Mucosa of rectum (tissue), 2 donors: ENCODE measurements at regions not wholly inside any gene's neighbourhood (a gene's known extent, or its start where the extent isn't known, plus 50 kb on each side); places are given as distances from the start of the nearest gene placed in this dataset.

Experiments used
- H3K27ac ChIP-seq, 2 donors: one replicate each; pipeline ENCODE4 v1.7.0; 2013; ENCODE audit warnings: inconsistent platforms in 2 of 2, low read depth in 2 of 2, low read length in 2 of 2
- H3K27me3 ChIP-seq, 2 donors: one replicate each; pipeline ENCODE4 v1.7.0; 2013; ENCODE audit warnings: low read length in 2 of 2; ENCODE audit not compliant: control insufficient read depth in 2 of 2, insufficient read depth in 2 of 2
- H3K36me3 ChIP-seq, 2 donors: one replicate each; pipeline ENCODE4 v1.7.0; 2013; ENCODE audit warnings: low read length in 2 of 2; ENCODE audit not compliant: control insufficient read depth in 2 of 2, insufficient read depth in 2 of 2
- H3K4me1 ChIP-seq, 2 donors: one replicate each; pipeline ENCODE4 v1.7.0; 2013; ENCODE audit warnings: low read length in 2 of 2, mild to moderate bottlenecking in 1 of 2; ENCODE audit not compliant: control insufficient read depth in 2 of 2, insufficient read depth in 2 of 2
- H3K4me3 ChIP-seq, 2 donors: one replicate each; pipeline ENCODE4 v1.7.0; 2013; ENCODE audit warnings: low read length in 2 of 2
- H3K9ac ChIP-seq, 2 donors: one replicate each; pipeline ENCODE4 v1.7.0; 2013; ENCODE audit warnings: low read length in 2 of 2, low read depth in 1 of 2, mild to moderate bottlenecking in 1 of 2
- H3K9me3 ChIP-seq, 2 donors: one replicate each; pipeline ENCODE4 v1.7.0; 2013; ENCODE audit warnings: low read length in 2 of 2; ENCODE audit not compliant: control insufficient read depth in 2 of 2
- donor health status: healthy.
- donor health status: Normal muscosa, but diverticular disease.

DNA sequence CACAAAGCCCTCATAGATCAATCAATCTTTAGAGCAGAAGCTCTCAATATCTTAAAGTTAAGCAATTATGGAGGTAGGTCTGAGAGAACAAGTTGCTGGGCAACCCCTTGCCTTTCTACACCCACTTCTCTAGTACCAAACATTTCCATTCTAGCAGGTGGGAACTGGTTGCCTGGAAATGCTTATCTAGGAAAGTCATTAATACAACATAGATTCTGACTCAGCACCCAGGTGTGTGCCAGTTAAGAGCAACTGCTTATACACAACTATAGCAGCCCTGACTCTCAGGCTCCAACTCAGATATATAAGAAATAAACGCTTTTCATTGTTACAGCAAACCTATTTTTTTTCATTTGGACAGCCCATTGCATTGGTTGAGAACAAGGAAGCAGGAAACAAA, 237.7 kb downstream of the IRS1 start:
- H3K9me3 ChIP-seq = no peaks in the 10 kb centered on the region
- no peak overlapping the region for H3K9ac ChIP-seq
- H3K4me3 ChIP-seq = no peak overlapping the region
- H3K27ac ChIP-seq = no peak overlapping the region
- H3K36me3 ChIP-seq = no peaks in the 10 kb centered on the region
- no peaks in the 10 kb centered on the region for H3K27me3 ChIP-seq
- no peaks in the 10 kb centered on the region for H3K4me1 ChIP-seq

DNA sequence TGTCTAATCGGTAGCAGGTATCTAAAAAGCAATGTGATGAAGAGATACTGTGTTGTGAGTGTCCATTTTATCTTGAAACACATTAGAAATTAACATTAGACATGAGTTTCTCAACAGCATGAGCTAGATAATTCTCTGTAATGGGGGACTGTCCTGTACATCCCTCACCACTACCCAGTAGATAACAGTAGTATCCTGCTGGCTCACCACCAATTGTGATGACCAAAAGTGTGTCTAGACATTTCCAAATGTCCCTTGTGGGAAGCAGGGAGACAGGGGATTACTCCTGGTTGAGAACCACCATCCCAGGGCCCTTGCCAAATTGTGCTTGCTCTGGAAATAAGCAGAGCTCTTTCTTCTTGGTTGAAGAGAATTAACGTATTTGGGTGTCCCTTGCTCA, 239.3 kb downstream of the IRS1 start:
- H3K27me3 ChIP-seq = no peaks in the 10 kb centered on the region
- H3K36me3 ChIP-seq = no peaks in the 10 kb centered on the region
- no peak overlapping the region for H3K27ac ChIP-seq
- no peak overlapping the region for H3K9ac ChIP-seq
- no peaks in the 10 kb centered on the region for H3K4me1 ChIP-seq
- no peak overlapping the region for H3K4me3 ChIP-seq
- H3K9me3 ChIP-seq = no peaks in the 10 kb centered on the region

DNA sequence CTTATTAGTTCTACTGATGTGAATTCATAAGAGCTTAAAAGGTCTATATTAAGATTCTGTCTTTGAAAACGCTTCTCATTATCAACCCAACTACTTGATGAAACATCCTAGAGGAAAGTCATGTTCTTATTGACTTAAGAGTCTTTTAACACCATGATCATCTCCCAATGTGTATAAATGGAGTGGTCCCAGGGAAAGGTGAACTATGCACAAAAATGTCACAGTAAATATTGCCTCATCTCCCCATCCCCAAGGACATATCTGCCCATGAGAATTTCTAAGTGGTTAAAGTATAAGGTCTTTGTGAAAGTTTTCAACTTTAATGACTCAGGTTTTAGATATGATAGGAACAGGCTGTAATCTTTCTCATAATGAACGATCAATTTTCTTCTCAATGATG, 240.1 kb downstream of the IRS1 start:
- H3K27ac ChIP-seq = no peak overlapping the region

DNA sequence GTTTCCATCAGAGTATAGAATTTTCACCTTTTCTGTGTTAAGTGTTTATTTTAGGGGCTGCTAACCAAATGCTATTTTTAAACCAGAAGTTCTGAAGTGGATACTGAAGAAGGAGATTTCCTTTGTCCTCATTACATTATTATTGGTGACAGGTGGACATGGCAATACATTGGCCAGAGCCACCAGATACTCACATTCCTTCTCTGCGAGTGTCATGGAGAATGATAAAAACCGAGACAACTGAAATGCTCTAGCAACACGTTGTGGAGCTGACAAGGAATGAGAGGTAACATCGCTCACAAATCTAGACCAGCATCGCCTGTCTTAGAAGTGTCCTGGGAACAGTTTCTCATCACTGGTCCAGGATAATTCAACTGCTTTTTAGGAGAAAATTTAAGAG, 241.2 kb downstream of the IRS1 start:
- no peaks in the 10 kb centered on the region for H3K4me1 ChIP-seq
- no peak overlapping the region for H3K4me3 ChIP-seq
- H3K27ac ChIP-seq = no peak overlapping the region
- H3K9ac ChIP-seq = no peak overlapping the region
- H3K36me3 ChIP-seq = no peaks in the 10 kb centered on the region
- no peaks in the 10 kb centered on the region for H3K27me3 ChIP-seq
- H3K9me3 ChIP-seq = no peaks in the 10 kb centered on the region

More for the DNA sequence above, 240.1 kb downstream of the IRS1 start:
- Histone ChIP-seq H3K36me3 (no peaks in the 10 kb centered on the region), H3K9ac (no peak overlapping the region), H3K4me1 (no peaks in the 10 kb centered on the region), H3K27me3 (no peaks in the 10 kb centered on the region), H3K9me3 (no peaks in the 10 kb centered on the region), H3K4me3 (no peak overlapping the region)

DNA sequence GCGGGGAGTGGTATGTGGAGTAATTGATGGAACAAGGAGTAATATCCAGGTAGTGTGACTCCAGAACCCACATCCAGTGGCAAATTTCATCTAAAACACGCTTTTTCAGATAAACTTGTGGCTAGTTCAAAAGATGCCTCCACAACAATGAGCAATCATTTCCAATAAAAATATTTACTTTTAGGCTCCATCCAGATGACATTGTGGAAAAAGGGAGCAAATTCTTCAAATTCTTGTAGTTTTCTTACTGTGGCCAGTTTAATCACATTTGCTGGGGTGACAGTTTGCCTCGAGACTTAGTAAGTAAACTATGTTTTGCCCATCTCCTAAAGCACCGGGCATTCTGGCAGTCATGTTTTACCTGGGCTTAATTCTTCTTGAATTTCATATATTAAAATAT, 243.6 kb downstream of the IRS1 start:
- no peaks in the 10 kb centered on the region for H3K27me3 ChIP-seq
- H3K36me3 ChIP-seq = no peaks in the 10 kb centered on the region

DNA sequence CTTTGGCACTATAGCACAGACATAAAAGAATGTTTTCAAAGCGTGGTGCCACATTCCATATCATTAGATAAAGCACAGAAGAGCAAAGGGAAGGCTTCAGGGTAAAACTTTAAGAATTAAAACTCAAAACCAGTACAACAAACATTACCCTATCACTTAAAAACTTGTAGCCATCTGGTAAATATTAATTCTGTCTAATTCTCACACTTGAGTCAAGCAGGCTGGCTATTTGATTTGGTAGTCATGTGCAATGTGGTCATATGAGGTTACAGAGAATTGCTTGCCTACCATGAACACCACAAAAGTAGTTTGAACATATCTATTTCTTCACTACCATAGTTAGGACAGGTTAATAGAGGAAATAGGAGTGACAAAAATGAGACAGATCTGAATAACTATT, 244.9 kb downstream of the IRS1 start:
- Histone ChIP-seq H3K9ac (no peak overlapping the region), H3K27me3 (no peaks in the 10 kb centered on the region), H3K4me1 (no peaks in the 10 kb centered on the region), H3K4me3 (no peak overlapping the region), H3K36me3 (no peaks in the 10 kb centered on the region), H3K9me3 (no peaks in the 10 kb centered on the region), H3K27ac (no peak overlapping the region)

More for the DNA sequence above, 243.6 kb downstream of the IRS1 start:
- Histone ChIP-seq H3K27ac (no peak overlapping the region), H3K4me1 (no peaks in the 10 kb centered on the region), H3K9me3 (no peaks in the 10 kb centered on the region), H3K4me3 (no peak overlapping the region), H3K9ac (no peak overlapping the region)

DNA sequence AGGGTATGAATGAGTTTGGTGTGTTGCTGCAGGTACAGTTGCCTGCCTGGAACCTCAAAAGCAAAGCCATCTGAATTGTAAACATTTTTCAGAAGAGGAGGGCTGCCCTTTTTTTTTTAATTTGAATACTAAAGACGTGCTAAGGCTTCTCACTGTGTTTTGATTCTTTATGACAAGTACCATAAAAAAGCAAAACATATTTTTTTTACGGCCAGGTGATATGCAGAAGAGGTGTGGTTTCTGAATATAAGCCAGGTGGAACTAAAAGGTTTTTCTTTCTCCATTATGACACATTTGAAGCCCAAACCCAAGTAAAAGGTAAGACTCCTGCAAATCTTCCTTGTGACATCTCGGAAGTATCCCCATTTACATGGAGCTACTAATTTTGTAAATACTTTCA, 246.3 kb downstream of the IRS1 start:
- Histone ChIP-seq H3K9me3 (no peaks in the 10 kb centered on the region), H3K27ac (no peak overlapping the region), H3K27me3 (no peaks in the 10 kb centered on the region), H3K4me1 (no peaks in the 10 kb centered on the region), H3K9ac (no peak overlapping the region), H3K36me3 (no peaks in the 10 kb centered on the region), H3K4me3 (no peak overlapping the region)

DNA sequence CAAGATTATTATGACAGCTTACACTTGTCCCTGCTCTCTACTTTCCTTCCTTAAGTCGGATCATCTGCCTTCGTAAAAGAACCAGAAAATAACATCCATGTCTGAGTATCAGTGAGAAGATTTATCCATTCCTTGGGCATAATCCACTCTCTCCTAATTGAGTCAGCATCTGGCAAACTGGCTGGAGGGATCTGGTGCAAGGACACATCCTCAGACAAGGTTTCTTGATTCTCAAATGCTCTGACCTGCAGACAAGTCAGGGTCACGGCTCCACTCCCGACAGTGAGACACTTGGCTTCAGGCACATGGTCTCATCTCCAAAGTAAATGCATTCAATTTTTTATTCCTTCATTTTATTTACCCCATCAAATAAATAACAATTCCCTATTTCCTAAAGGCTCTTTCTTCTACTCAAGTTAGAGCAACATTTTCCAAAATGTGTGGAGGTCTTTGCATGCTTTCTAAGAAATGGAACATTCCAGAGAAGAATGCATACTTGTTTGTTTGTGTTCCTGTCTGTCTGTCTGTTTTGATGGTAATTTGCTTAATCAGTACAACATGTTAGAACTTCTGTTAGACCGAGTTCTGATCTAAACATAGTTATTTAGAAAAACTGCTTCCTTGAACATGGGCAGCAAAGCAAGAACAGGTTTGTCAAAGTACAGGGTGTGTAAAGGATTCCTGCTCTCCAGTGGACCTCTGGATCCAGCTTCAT, 246.9 kb downstream of the IRS1 start:
- H3K27ac ChIP-seq = no peak overlapping the region

DNA sequence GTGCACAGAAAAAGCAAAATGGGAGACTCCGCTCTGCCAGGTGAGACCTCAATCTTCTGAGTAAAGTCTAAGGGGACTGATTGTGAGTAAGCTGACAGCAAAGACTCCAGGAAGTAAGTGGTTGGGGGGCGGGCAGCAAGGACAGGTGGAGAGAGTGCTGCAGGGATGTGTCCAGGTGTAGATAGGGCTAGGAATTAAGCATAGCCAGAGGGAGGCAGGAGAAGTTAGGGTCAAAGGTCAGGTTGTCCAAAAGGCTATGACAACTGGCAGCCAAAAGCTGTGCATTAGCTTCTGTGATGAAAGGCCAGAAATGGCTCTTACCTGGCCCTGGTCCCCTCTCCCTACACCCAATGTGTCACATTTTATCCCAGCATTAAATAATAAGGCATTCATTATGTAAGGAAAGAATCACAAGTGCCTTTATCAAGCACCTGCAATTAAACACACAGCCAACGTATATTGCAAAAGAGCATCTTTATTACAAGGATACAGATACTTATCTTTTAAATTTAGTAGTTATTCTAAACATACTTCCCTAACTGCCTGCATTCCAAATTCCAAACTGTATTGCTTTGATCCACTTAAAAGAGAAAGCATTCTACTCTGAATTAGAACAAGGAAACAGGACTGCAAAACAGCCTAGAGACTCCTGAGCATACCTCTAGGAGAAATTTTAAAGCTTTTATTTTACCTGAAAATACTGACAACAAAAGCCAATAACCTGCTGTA, 247.9 kb downstream of the IRS1 start:
- no peaks in the 10 kb centered on the region for H3K27me3 ChIP-seq
- no peak overlapping the region for H3K27ac ChIP-seq
- no peak overlapping the region for H3K9ac ChIP-seq
- H3K36me3 ChIP-seq = no peaks in the 10 kb centered on the region
- H3K4me1 ChIP-seq = no peaks in the 10 kb centered on the region
- no peak overlapping the region for H3K4me3 ChIP-seq
- H3K9me3 ChIP-seq = no peaks in the 10 kb centered on the region

More for the DNA sequence above, 246.9 kb downstream of the IRS1 start:
- Histone ChIP-seq H3K4me1 (no peaks in the 10 kb centered on the region), H3K4me3 (no peak overlapping the region), H3K36me3 (no peaks in the 10 kb centered on the region), H3K9me3 (no peaks in the 10 kb centered on the region), H3K9ac (no peak overlapping the region), H3K27me3 (no peaks in the 10 kb centered on the region)

DNA sequence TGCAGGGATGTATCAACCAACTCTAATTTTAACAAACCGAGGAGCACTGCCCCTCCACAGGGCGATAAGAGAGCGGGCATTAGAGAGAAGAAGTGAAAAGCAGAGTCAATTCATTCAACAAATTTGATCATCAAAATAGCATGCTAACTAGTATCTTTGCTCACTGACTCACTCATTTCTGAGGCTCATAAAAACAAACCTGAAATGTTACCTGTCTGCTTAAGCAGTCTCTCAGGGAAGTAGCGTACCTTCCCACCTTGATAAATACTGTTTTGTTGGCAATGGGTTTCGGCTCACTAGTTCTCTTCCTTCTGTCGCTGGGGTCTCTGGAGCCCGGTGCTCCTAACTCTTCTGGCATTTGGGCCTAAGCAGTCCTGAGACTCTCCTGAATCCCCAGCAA, 248.8 kb downstream of the IRS1 start:
- Histone ChIP-seq H3K4me1 (no peaks in the 10 kb centered on the region), H3K9ac (no peak overlapping the region)

More for the DNA sequence above, 248.8 kb downstream of the IRS1 start:
- H3K9me3 ChIP-seq = no peaks in the 10 kb centered on the region
- H3K27me3 ChIP-seq = no peaks in the 10 kb centered on the region
- no peak overlapping the region for H3K4me3 ChIP-seq
- H3K36me3 ChIP-seq = no peaks in the 10 kb centered on the region
- no peak overlapping the region for H3K27ac ChIP-seq
